ENCODE measurements at regions not wholly inside any gene's neighbourhood (a gene's known extent, or its start where the extent isn't known, plus 50 kb on each side); places are given as distances from the start of the nearest gene placed in this dataset.

GRCh38 chrX:43176686-43177085, 398.7 kb upstream of the PPP1R2C start:
- Histone ChIP-seq H3K4me3 (replicated peaks; ENCODE audit: low read depth, low read length) (no peak overlapping the region), H3K36me3 (ENCODE audit: control insufficient read depth, insufficient read depth, low read length) (no peaks in the 10 kb centered on the region), H3K27me3 (replicated peaks; ENCODE audit: control insufficient read depth, insufficient read depth, low read length) (no peaks in the 10 kb centered on the region)
- TF ChIP-seq, protein P1, sequence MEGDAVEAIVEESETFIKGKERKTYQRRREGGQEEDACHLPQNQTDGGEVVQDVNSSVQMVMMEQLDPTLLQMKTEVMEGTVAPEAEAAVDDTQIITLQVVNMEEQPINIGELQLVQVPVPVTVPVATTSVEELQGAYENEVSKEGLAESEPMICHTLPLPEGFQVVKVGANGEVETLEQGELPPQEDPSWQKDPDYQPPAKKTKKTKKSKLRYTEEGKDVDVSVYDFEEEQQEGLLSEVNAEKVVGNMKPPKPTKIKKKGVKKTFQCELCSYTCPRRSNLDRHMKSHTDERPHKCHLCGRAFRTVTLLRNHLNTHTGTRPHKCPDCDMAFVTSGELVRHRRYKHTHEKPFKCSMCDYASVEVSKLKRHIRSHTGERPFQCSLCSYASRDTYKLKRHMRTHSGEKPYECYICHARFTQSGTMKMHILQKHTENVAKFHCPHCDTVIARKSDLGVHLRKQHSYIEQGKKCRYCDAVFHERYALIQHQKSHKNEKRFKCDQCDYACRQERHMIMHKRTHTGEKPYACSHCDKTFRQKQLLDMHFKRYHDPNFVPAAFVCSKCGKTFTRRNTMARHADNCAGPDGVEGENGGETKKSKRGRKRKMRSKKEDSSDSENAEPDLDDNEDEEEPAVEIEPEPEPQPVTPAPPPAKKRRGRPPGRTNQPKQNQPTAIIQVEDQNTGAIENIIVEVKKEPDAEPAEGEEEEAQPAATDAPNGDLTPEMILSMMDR (IDR thresholded peaks at IDR 0.05; ENCODE audit: insufficient read depth, low read length, poor library complexity, severe bottlenecking), result no peak
- no peak for DNase-seq (ENCODE audit: extremely low read depth, insufficient read length)

DNA sequence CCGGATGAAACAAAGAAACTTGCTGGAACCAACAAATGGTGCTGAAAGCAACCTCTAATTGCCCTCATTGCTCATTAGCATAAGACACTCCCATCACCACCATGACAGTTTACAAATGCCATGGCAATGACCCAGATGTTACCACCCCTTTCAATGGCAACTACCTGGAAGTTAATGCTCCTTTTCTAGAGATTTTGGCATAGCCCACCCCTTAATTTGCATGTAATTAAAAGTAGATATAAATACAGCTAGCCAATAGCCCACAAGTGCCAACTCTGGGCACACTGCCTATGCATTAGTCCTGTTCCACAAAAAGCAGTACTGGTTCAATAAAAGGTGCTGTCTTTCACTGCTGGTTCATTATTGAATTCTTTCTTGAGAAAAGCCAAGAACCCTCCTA, 410.3 kb upstream of the PPP1R2C start:
- TF ChIP-seq, protein P1 (IDR thresholded peaks at IDR 0.05; ENCODE audit: insufficient read depth, low read length, poor library complexity, severe bottlenecking), result no peak
- no peak overlapping the region for H3K4me3 ChIP-seq (replicated peaks; ENCODE audit: low read depth, low read length)
- no peaks in the 10 kb centered on the region for H3K27me3 ChIP-seq (replicated peaks; ENCODE audit: control insufficient read depth, insufficient read depth, low read length)
- no peak for DNase-seq (ENCODE audit: extremely low read depth, insufficient read length)
- no peaks in the 10 kb centered on the region for H3K36me3 ChIP-seq (ENCODE audit: control insufficient read depth, insufficient read depth, low read length)

DNA sequence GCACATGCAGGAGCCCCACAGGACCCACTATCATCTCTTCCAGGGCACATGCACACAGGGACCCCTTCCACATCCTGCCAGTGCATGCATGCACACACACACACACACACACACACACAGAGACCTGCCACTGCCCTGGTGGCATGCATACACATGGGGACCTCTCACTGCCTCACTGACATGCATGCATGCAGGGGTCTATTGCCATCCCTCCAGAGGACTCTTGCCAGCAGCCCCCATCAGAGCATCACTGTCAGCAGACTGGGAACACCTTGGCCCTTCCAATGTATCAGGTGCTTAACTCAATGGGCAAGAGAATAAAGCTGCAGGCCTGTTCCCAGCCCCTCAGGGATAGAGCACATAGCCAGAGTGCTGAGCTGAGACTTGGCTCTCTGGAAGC, 433.6 kb upstream of the PPP1R2C start:
- DNase-seq (ENCODE audit: extremely low read depth, insufficient read length), result no peak
- H3K4me3 ChIP-seq (replicated peaks; ENCODE audit: low read depth, low read length), result no peak overlapping the region
- H3K36me3 ChIP-seq (ENCODE audit: control insufficient read depth, insufficient read depth, low read length), result no peaks in the 10 kb centered on the region
- TF ChIP-seq, protein P1 (IDR thresholded peaks at IDR 0.05; ENCODE audit: insufficient read depth, low read length, poor library complexity, severe bottlenecking), result no peak
- H3K27me3 ChIP-seq (replicated peaks; ENCODE audit: control insufficient read depth, insufficient read depth, low read length), result no peaks in the 10 kb centered on the region

DNA sequence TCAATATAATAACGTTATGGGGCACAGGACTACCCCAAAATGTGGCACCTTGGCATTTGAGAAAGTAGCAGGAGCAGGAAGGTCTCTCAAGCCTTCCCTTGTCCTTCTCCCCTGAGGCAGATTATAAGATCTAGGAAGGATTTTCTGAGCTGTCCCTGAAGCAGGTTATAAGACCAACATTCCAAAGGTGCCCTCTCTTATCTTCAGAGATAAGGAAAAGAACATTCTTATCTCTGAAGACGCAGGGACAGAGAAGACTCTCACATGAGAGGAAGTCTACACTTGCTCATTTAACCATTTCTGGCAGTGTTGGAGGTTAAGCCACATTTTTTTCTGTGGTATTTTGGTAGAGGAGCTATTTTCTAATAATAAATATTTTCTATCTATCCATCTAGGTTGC, 437.9 kb upstream of the MAOA start:
- Histone ChIP-seq H3K27me3 (replicated peaks; ENCODE audit: control insufficient read depth, insufficient read depth, low read length) (no peaks in the 10 kb centered on the region), H3K36me3 (ENCODE audit: control insufficient read depth, insufficient read depth, low read length) (no peaks in the 10 kb centered on the region), H3K4me3 (replicated peaks; ENCODE audit: low read depth, low read length) (no peak overlapping the region)
- TF ChIP-seq, protein P1 (IDR thresholded peaks at IDR 0.05; ENCODE audit: insufficient read depth, low read length, poor library complexity, severe bottlenecking), result no peak
- no peak for DNase-seq (ENCODE audit: extremely low read depth, insufficient read length)

- no peaks in the 10 kb centered on the region for H3K36me3 ChIP-seq (ENCODE audit: control insufficient read depth, insufficient read depth, low read length)
- DNase-seq (ENCODE audit: extremely low read depth, insufficient read length), result no peak
- TF ChIP-seq, protein P1 (IDR thresholded peaks at IDR 0.05; ENCODE audit: insufficient read depth, low read length, poor library complexity, severe bottlenecking), result no peak
- H3K27me3 ChIP-seq (replicated peaks; ENCODE audit: control insufficient read depth, insufficient read depth, low read length), result no peaks in the 10 kb centered on the region
- no peak overlapping the region for H3K4me3 ChIP-seq (replicated peaks; ENCODE audit: low read depth, low read length)
These were observed 431.6 kb upstream of the MAOA start for GRCh38 chrX:43224496-43224895.

DNA sequence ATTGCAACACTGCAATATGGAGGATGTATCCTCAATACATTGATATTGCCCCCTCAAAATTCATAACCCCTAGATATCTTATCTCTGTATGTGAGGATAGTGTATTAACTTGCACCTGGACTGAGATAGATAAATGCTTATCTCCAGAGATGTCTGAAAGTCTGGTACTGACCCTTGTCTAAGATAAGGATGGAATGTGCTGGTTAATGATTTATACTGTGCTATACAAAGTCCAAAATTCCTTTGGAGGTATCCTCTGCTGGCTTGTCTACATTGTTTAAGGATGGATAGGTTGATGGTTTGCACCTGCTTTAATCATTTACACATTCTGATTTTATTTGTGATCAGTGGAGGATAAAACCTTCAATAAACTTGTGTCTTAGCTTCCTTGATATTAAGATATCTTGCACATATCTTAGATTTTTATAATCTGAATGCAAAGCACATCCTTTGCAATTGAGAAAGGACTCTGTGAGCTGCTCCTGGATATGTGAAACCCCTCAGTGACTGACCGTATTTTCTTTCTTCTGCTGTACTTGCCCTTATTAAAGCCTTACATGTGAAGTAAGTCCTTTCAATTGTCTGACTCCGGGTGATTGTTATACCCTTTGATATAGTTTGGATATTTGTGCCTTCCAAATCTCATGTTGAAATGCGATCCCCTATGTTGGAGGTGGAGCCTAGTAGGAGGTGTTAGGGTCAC, 430.3 kb upstream of the MAOA start:
- no peaks in the 10 kb centered on the region for H3K27me3 ChIP-seq (replicated peaks; ENCODE audit: control insufficient read depth, insufficient read depth, low read length)
- H3K4me3 ChIP-seq (replicated peaks; ENCODE audit: low read depth, low read length), result no peak overlapping the region
- H3K36me3 ChIP-seq (ENCODE audit: control insufficient read depth, insufficient read depth, low read length), result no peaks in the 10 kb centered on the region
- TF ChIP-seq, protein P1 (IDR thresholded peaks at IDR 0.05; ENCODE audit: insufficient read depth, low read length, poor library complexity, severe bottlenecking), result no peak
- no peak for DNase-seq (ENCODE audit: extremely low read depth, insufficient read length)
